Liver (tissue), 7 donors: ENCODE measurements at regions not wholly inside any gene's neighbourhood (a gene's known extent, or its start where the extent isn't known, plus 50 kb on each side); places are given as distances from the start of the nearest gene placed in this dataset.

Experiments
- DNase-seq: peaks from one replicate; pipeline ENCODE4 v3.0.0-alpha.2; 2017; ENCODE audit warnings: low spot score
- H3K27ac ChIP-seq, 2 donors: one replicate each; pipeline ENCODE4 v1.7.0; 2013; ENCODE audit warnings: inconsistent platforms in 2 of 2, low read length in 2 of 2, control low read depth in 1 of 2, low read depth in 1 of 2, mild to moderate bottlenecking in 1 of 2
- H3K27me3 ChIP-seq, 4 donors: one replicate each; pipeline versions ENCODE4 v1.6.1 to v1.7.0; 2013; ENCODE audit warnings: low read length in 3 of 4, inconsistent platforms in 1 of 4, mild to moderate bottlenecking in 1 of 4, moderate library complexity in 1 of 4; ENCODE audit not compliant: control insufficient read depth in 4 of 4, insufficient read depth in 4 of 4
- H3K36me3 ChIP-seq, 4 donors: one replicate each; pipeline versions ENCODE4 v1.6.1 to v1.7.0; 2013; ENCODE audit warnings: low read length in 3 of 4, mild to moderate bottlenecking in 3 of 4, low read depth in 1 of 4, moderate library complexity in 1 of 4; ENCODE audit not compliant: control insufficient read depth in 4 of 4, insufficient read depth in 3 of 4
- H3K4me1 ChIP-seq, 4 donors: one replicate each; pipeline versions ENCODE4 v1.6.1 to v1.7.0; 2013; ENCODE audit warnings: low read length in 3 of 4, mild to moderate bottlenecking in 3 of 4, moderate library complexity in 1 of 4; ENCODE audit not compliant: control insufficient read depth in 4 of 4, insufficient read depth in 4 of 4
- H3K4me3 ChIP-seq, 3 donors: one replicate each; pipeline versions ENCODE4 v1.6.1 to v1.7.0; 2013; ENCODE audit warnings: low read length in 3 of 3, control low read depth in 1 of 3, low read depth in 1 of 3, mild to moderate bottlenecking in 1 of 3
- H3K9ac ChIP-seq, 2 donors: one replicate each; pipeline ENCODE4 v1.7.0; 2013; ENCODE audit warnings: low read length in 2 of 2, mild to moderate bottlenecking in 2 of 2, moderate library complexity in 2 of 2, control low read depth in 1 of 2, low read depth in 1 of 2
- H3K9me3 ChIP-seq, 4 donors: one replicate each; pipeline versions ENCODE4 v1.6.1 to v1.7.0; 2013; ENCODE audit warnings: low read length in 3 of 4; ENCODE audit not compliant: control insufficient read depth in 4 of 4
- FOXA1 ChIP-seq: IDR thresholded peaks from 2 replicates; pipeline ENCODE4 v1.6.1; 2016; ENCODE audit warnings: antibody characterized with exemption
- NR2F2 ChIP-seq: IDR thresholded peaks from 2 replicates; pipeline ENCODE4 v1.6.1; 2016; ENCODE audit warnings: antibody characterized with exemption
- RAD21 ChIP-seq, 2 donors: IDR thresholded peaks; 2 replicates each; pipeline ENCODE4 v1.6.1; 2016; ENCODE audit warnings: antibody characterized with exemption in 2 of 2, mild to moderate bottlenecking in 2 of 2
- RXRA ChIP-seq, 2 donors: IDR thresholded peaks; 2 replicates each; pipeline ENCODE4 v1.6.1; 2017 to 2018; ENCODE audit warnings: antibody characterized with exemption in 2 of 2, mild to moderate bottlenecking in 1 of 2
- TAF1 ChIP-seq: conservative IDR thresholded peaks from 2 replicates; pipeline ENCODE4 v1.6.1; 2016; ENCODE audit warnings: antibody characterized with exemption, mild to moderate bottlenecking
- YY1 ChIP-seq: IDR thresholded peaks from 2 replicates; pipeline ENCODE4 v1.6.1; 2016; ENCODE audit warnings: antibody characterized with exemption, mild to moderate bottlenecking
- WGBS: extraction: QIAGEN DNeasy Blood & Tissue Kit; methylation state at CpG from one replicate; pipeline ENCODE4 v1.1.7; 2013; 5-methylcytosine and 5-hydroxymethylcytosine counted together
- TF ChIP-seq, protein P1 (sequence below): IDR thresholded peaks from 2 replicates; pipeline ENCODE4 v1.6.1; 2016; ENCODE audit warnings: antibody characterized with exemption
- TF ChIP-seq, protein P2 (sequence below): IDR thresholded peaks from 2 replicates; pipeline ENCODE4 v1.6.1; 2016; ENCODE audit warnings: antibody characterized with exemption
- TF ChIP-seq, protein P3 (sequence below): IDR thresholded peaks from 2 replicates; pipeline ENCODE4 v1.6.1; 2016; ENCODE audit warnings: antibody characterized with exemption
- TF ChIP-seq, protein P4 (sequence below): IDR thresholded peaks from 2 replicates; pipeline ENCODE4 v1.6.1; 2016; ENCODE audit warnings: antibody characterized with exemption, mild to moderate bottlenecking
- donor health status: healthy.
- donor health status: healthy.
- donor health status: healthy.
- donor health status: healthy.

DNA sequence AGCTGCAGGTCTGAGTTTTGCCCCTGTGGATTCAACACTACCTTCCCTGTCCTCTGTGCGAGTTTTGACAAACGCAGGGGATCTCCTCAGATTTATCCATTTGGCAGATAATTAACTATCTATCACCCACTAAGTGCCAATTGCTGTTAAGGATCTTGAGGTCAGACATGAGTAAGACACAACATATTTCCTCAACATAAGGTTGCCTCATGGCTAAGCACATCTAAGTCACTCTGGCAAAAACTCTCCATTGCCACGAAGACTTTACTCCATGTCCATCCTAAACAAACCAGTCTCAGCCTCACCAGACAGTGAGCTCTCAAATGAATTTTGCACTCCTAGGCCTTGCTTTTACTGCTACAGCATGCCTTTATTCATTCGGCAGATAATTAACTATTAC, 408.4 kb downstream of the MAFB start (continued):
- TF ChIP-seq, protein P1, sequence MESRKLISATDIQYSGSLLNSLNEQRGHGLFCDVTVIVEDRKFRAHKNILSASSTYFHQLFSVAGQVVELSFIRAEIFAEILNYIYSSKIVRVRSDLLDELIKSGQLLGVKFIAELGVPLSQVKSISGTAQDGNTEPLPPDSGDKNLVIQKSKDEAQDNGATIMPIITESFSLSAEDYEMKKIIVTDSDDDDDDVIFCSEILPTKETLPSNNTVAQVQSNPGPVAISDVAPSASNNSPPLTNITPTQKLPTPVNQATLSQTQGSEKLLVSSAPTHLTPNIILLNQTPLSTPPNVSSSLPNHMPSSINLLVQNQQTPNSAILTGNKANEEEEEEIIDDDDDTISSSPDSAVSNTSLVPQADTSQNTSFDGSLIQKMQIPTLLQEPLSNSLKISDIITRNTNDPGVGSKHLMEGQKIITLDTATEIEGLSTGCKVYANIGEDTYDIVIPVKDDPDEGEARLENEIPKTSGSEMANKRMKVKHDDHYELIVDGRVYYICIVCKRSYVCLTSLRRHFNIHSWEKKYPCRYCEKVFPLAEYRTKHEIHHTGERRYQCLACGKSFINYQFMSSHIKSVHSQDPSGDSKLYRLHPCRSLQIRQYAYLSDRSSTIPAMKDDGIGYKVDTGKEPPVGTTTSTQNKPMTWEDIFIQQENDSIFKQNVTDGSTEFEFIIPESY = no peak
- TF ChIP-seq FOXA1 = no peak
- TF ChIP-seq, protein P2, sequence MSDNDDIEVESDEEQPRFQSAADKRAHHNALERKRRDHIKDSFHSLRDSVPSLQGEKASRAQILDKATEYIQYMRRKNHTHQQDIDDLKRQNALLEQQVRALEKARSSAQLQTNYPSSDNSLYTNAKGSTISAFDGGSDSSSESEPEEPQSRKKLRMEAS = no peak
- TF ChIP-seq YY1 = no peak
- no peak for TF ChIP-seq NR2F2

DNA sequence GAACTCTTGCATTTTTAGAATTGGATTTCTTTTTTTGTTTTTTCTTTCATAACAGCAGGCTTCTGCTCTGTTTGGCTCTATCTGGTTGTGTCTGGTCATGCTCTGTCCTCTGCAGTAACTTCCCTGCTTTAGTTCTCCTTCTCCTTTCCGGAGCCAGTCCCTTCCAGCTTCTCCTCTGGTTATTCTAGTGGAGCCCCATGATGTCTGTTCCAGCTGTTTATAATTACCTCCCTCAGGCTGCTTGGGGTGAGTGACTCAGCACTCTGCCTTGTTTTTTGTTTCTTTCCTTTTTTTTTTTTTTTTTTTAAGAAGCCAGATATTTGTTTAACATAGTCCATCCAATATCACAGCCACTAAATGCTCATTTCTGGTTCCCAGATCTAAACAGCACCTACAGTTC, 409.6 kb downstream of the MAFB start:
- H3K9ac ChIP-seq = no peak overlapping the region
- peaks cover 0 to 3% (median 0%) of the 10 kb centered on the region in 4 donors for H3K27me3 ChIP-seq
- no peak overlapping the region for H3K27ac ChIP-seq
- WGBS = 68% methylated on average over 1 of the region's 1 CpG
- H3K9me3 ChIP-seq = no peaks in the 10 kb centered on the region
- no peak for TF ChIP-seq FOXA1
- TF ChIP-seq, protein P1 = no peak
- peak; percentile 24 to 30 for TF ChIP-seq RAD21 (IDR thresholded peaks at IDR 0.05)
- TF ChIP-seq RXRA (IDR thresholded peaks at IDR 0.05) = no peak
- TF ChIP-seq, protein P3, sequence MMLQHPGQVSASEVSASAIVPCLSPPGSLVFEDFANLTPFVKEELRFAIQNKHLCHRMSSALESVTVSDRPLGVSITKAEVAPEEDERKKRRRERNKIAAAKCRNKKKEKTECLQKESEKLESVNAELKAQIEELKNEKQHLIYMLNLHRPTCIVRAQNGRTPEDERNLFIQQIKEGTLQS = no peak
- TF ChIP-seq, protein P4, sequence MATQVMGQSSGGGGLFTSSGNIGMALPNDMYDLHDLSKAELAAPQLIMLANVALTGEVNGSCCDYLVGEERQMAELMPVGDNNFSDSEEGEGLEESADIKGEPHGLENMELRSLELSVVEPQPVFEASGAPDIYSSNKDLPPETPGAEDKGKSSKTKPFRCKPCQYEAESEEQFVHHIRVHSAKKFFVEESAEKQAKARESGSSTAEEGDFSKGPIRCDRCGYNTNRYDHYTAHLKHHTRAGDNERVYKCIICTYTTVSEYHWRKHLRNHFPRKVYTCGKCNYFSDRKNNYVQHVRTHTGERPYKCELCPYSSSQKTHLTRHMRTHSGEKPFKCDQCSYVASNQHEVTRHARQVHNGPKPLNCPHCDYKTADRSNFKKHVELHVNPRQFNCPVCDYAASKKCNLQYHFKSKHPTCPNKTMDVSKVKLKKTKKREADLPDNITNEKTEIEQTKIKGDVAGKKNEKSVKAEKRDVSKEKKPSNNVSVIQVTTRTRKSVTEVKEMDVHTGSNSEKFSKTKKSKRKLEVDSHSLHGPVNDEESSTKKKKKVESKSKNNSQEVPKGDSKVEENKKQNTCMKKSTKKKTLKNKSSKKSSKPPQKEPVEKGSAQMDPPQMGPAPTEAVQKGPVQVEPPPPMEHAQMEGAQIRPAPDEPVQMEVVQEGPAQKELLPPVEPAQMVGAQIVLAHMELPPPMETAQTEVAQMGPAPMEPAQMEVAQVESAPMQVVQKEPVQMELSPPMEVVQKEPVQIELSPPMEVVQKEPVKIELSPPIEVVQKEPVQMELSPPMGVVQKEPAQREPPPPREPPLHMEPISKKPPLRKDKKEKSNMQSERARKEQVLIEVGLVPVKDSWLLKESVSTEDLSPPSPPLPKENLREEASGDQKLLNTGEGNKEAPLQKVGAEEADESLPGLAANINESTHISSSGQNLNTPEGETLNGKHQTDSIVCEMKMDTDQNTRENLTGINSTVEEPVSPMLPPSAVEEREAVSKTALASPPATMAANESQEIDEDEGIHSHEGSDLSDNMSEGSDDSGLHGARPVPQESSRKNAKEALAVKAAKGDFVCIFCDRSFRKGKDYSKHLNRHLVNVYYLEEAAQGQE = no peak
- TF ChIP-seq, protein P2 = no peak
- no peak for TF ChIP-seq TAF1
- DNase-seq = no peak
- H3K4me3 ChIP-seq = no peak overlapping the region
- no peaks in the 10 kb centered on the region for H3K36me3 ChIP-seq
- H3K4me1 ChIP-seq = no peaks in the 10 kb centered on the region

DNA sequence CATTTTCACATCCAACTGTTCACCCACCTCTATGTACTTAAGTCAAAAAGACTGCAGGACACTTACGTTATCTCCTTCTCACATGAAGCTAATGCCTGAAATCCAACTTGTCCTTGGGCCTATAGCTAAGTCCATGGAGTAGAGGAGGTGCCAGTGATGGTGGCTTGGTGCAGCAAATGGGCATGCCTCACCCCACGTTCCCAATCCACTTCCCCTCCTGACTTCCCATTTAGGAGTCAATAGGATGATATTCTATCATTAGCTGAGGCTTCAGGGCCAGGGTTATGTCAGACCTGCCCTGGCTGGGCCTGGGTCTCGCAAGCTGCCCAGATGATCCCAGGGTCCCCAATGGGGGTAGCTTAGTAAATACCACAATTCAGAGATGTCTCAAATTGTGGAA, 410.4 kb downstream of the MAFB start:
- no peak for TF ChIP-seq RAD21 (IDR thresholded peaks at IDR 0.05)
- TF ChIP-seq NR2F2 = no peak
- 84% methylated on average over 3 of the region's 3 CpGs for WGBS
- peak overlapping the region in 1 of 2 donors; percentile 47 for H3K27ac ChIP-seq

More for the DNA sequence above, 410.4 kb downstream of the MAFB start:
- no peak for DNase-seq
- Histone ChIP-seq H3K4me1 (no peaks in the 10 kb centered on the region), H3K9ac (no peak overlapping the region), H3K9me3 (no peaks in the 10 kb centered on the region), H3K4me3 (no peak overlapping the region), H3K27me3 (peaks cover 0 to 3% (median 0%) of the 10 kb centered on the region in 4 donors), H3K36me3 (no peaks in the 10 kb centered on the region)
